Astrocyte of the cerebellum (primary cell): ENCODE measurements at regions not wholly inside any gene's neighbourhood (a gene's known extent, or its start where the extent isn't known, plus 50 kb on each side); places are given as distances from the start of the nearest gene placed in this dataset.
"Not testable (repeated sequence)": the region's sequence is repeated elsewhere in the genome, so short reads cannot be mapped to it uniquely, and the experiment has no call there.

Source experiments
- DNase-seq: peaks from one replicate; pipeline ENCODE4 v3.0.0-alpha.2; 2011; ENCODE audit warnings: low read depth
- H3K4me3 ChIP-seq: 2 replicates; pipeline ENCODE4 v1.5.1; 2011; ENCODE audit warnings: mild to moderate bottlenecking, low read depth, low read length, moderate library complexity
- CTCF ChIP-seq: IDR thresholded peaks from 2 replicates; pipeline ENCODE4 v1.5.1; 2012; ENCODE audit warnings: low read length, low read depth, moderate library complexity, mild to moderate bottlenecking; ENCODE audit errors: missing control alignments
- in situ Hi-C: cut with HindIII; loops from 2 replicates; pipeline ENCODE4 v1.10.0; 2017; ENCODE audit warnings: low sequenced_read_pairs

DNA sequence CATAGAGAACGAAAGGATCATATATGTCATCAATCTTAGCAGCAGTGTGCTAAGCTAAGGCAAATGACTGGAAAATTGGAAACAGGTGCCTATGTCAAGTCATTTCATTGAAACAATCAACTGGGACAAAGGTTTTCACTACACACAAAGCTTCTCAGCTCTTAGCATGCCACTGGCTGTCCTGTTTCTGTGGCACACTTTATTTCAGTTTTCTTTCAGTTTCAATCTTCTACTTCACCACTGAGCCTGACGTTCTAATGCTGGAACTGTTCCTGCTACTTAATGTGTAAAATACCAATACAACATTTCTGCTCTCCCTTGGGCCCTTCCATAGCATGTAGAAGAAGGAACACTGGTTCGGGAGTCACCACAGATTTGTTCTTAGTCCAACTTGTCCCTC, 378.3 kb upstream of the FMR1 start:
- no peak for TF ChIP-seq CTCF
- in situ Hi-C loops: no loop called here
- no peak overlapping the region for H3K4me3 ChIP-seq
- DNase-seq: no peak

DNA sequence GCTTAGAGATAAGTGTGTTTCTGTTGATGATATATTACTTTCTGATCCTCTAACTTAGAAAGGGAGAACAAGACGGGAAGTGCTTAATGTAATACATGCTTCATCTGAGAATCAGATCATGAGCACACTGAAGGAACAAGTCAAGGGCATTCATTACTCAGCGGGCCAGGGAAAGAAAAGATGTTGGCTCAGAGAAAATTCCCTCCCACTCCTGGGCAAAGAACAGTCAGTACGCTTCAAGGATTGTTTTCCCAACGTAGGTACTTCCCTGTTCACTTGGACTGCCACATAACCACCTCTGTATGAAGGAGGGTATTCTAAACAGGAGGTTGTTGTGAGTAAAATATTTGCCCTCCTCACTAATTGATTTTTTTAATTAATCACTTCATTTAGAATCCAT, 374.5 kb upstream of the FMR1 start:
- H3K4me3 ChIP-seq: no peak overlapping the region
- in situ Hi-C loops: no loop called here
- DNase-seq: no peak
- no peak for TF ChIP-seq CTCF

DNA sequence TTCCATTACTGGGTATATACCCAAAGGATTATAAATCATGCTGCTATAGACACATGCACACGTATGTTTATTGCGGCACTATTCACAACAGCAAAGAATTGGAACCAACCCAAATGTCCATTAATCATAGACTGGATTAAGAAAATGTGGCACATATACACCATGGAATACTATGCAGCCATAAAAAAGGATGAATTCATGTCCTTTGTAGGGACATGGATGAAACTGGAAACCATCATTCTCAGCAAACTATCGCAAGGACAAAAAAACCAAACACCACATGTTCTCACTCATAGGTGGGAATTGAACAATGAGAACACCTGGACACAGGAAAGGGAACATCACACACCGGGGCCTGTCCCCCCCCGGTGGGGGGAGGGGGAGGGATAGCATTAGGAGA, 363.7 kb upstream of the FMR1 start:
- DNase-seq, in situ Hi-C loops, H3K4me3 ChIP-seq: not testable (repeated sequence)

DNA sequence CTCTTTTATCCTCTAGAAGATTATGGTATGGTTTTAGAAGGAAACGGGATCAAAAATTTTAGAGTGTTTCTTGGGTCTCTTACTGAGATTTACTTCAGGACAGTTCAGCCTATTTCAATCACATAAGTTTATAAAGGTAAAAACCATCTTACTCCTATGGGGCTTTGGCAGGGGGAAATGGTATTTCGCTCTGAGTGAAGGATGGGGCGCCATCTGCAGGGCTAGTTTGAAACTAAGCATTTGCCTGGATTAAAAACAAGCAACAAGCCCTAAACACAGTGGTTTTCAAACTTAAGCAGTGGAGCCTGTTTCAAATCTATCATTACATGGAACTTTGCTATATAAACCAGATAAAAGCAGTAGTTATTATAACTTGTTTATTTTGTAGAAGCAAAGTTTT, 361.5 kb upstream of the FMR1 start:
- no peak for DNase-seq
- no peak overlapping the region for H3K4me3 ChIP-seq
- in situ Hi-C loops: no loop called here
- peak; percentile 12 for TF ChIP-seq CTCF

DNA sequence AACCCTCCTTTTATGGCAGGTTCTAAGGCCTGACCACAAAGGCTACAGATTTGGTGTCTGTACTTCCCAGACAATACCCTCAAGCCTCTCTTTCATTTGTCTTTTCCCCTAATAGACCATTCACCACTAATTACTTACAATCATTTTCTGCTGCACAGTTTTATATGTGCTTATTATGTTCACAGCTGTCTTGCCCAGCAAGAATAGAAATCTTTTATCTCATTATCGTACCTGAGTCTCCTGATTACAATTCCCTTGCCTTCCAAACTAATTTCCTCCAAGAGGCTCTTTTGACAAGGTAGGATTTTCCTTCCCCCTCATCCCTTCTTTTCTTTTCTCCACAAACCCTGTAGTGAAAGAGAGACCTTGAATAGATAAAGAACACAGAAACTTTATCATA, 352.5 kb upstream of the FMR1 start:
- no peak for TF ChIP-seq CTCF
- in situ Hi-C loops: no loop called here
- no peak for DNase-seq
- no peak overlapping the region for H3K4me3 ChIP-seq

DNA sequence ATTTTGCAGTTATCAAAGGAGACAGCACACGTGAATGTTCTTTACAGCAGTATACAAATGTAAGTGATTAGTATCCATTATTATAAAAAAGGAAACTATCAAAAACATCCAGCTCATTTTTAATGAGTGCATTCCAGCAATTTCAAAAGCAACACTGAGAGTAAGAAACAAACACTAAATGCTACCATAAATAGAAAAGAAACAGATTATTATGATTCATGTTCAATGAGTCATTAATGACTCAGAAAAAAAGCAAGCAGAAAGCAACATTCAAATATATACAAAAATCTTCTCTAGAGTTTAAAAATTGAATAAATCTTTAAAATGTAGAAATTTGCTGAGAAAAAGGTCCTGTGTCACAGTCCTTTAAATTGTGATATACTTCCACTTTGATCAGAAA, 346.5 kb upstream of the FMR1 start:
- in situ Hi-C loops: no loop called here
- DNase-seq: no peak
- H3K4me3 ChIP-seq: no peak overlapping the region
- TF ChIP-seq CTCF: no peak

DNA sequence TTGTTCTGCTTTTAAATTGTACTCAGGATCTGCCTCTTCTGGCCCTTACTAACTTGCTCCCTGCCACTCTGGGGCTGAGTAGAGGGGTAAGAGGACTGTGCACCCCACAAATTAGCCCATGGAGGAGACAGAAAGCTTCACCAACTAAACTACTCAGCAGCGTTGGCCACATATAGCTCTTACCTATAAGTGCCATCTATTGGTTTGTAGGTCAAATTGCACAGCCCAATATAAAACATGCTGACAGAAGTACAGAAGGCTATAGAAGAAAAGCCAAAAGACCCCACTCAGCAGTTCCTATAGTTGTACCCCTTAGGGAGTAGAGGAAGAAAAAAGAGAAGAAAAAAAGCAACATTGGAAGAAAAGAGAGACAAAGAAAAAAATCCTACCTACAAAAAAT, 341.2 kb upstream of the FMR1 start:
- H3K4me3 ChIP-seq: no peak overlapping the region
- DNase-seq: no peak
- in situ Hi-C loops: no loop called here
- TF ChIP-seq CTCF: no peak
